GM06990 (cell line): ENCODE measurements at regions not wholly inside any gene's neighbourhood (a gene's known extent, or its start where the extent isn't known, plus 50 kb on each side); places are given as distances from the start of the nearest gene placed in this dataset.

ENCODE experiments used
- DNase-seq: peaks from one replicate; pipeline ENCODE4 v3.0.0-alpha.2; 2011; ENCODE audit not compliant: insufficient read length; ENCODE audit errors: extremely low read depth
- H3K27me3 ChIP-seq: replicated peaks from 2 replicates; pipeline ENCODE4 v1.6.0; 2011; ENCODE audit warnings: low read length; ENCODE audit not compliant: control insufficient read depth, insufficient read depth
- H3K36me3 ChIP-seq: 2 replicates; pipeline ENCODE4 v1.5.1; 2011; ENCODE audit warnings: low read length; ENCODE audit not compliant: control insufficient read depth, insufficient read depth
- H3K4me3 ChIP-seq: replicated peaks from 2 replicates; pipeline ENCODE4 v1.5.1; 2011; ENCODE audit warnings: low read depth, mild to moderate bottlenecking, control low read depth, low read length
- TF ChIP-seq, protein P1 (sequence below): IDR thresholded peaks from 2 replicates; pipeline ENCODE4 v1.5.1; 2011; ENCODE audit warnings: low read length, control low read depth, mild to moderate bottlenecking, inconsistent platforms; ENCODE audit not compliant: insufficient read depth, poor library complexity, severe bottlenecking

- Histone ChIP-seq H3K36me3 (no peaks in the 10 kb centered on the region), H3K27me3 (no peaks in the 10 kb centered on the region), H3K4me3 (no peak overlapping the region)
- DNase-seq, result no peak
- TF ChIP-seq, protein P1, sequence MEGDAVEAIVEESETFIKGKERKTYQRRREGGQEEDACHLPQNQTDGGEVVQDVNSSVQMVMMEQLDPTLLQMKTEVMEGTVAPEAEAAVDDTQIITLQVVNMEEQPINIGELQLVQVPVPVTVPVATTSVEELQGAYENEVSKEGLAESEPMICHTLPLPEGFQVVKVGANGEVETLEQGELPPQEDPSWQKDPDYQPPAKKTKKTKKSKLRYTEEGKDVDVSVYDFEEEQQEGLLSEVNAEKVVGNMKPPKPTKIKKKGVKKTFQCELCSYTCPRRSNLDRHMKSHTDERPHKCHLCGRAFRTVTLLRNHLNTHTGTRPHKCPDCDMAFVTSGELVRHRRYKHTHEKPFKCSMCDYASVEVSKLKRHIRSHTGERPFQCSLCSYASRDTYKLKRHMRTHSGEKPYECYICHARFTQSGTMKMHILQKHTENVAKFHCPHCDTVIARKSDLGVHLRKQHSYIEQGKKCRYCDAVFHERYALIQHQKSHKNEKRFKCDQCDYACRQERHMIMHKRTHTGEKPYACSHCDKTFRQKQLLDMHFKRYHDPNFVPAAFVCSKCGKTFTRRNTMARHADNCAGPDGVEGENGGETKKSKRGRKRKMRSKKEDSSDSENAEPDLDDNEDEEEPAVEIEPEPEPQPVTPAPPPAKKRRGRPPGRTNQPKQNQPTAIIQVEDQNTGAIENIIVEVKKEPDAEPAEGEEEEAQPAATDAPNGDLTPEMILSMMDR, result no peak
Observed at GRCh38 chr5:3818624-3819023, 223.0 kb downstream of the IRX1 start.

GRCh38 chr5:3825531-3826451 is 230.2 kb downstream of the IRX1 start:
- TF ChIP-seq, protein P1, result no peak
- no peak for DNase-seq
- Histone ChIP-seq H3K27me3 (no peaks in the 10 kb centered on the region), H3K4me3 (no peak overlapping the region), H3K36me3 (no peaks in the 10 kb centered on the region)

DNA sequence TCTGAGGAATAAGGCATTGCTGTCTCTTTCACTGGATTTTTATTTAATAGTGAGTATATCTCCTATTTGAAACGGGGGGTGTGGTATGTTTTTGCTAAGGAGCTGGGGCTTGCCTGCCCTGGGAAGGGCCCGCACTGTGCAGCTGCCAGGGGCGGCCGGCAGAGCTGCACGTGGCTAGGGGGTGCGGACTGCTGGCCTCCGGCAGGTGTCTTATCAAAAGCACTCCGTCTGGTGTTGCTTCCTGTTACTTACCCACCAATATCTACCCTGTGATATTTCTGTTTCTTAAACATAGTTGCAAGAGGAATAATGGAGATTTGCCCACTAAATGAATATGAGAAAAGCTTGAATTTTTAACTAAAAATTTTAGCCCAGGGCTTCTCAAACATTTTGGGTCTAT is 232.0 kb downstream of the IRX1 start:
- TF ChIP-seq, protein P1, result no peak
- DNase-seq, result no peak
- H3K4me3 ChIP-seq, result no peak overlapping the region
- no peaks in the 10 kb centered on the region for H3K27me3 ChIP-seq
- no peaks in the 10 kb centered on the region for H3K36me3 ChIP-seq

GRCh38 chr5:3828761-3829160 is 233.1 kb downstream of the IRX1 start:
- Histone ChIP-seq H3K4me3 (no peak overlapping the region), H3K27me3 (no peaks in the 10 kb centered on the region), H3K36me3 (no peaks in the 10 kb centered on the region)
- TF ChIP-seq, protein P1, result no peak
- DNase-seq, result no peak

GRCh38 chr5:3833566-3833965 is 237.9 kb downstream of the IRX1 start:
- no peaks in the 10 kb centered on the region for H3K36me3 ChIP-seq

More at GRCh38 chr5:3833566-3833965, 237.9 kb downstream of the IRX1 start:
- DNase-seq, result no peak
- TF ChIP-seq, protein P1, result no peak
- Histone ChIP-seq H3K4me3 (no peak overlapping the region), H3K27me3 (no peaks in the 10 kb centered on the region)
